ENCODE measurements at regions not wholly inside any gene's neighbourhood (a gene's known extent, or its start where the extent isn't known, plus 50 kb on each side); places are given as distances from the start of the nearest gene placed in this dataset.

DNA sequence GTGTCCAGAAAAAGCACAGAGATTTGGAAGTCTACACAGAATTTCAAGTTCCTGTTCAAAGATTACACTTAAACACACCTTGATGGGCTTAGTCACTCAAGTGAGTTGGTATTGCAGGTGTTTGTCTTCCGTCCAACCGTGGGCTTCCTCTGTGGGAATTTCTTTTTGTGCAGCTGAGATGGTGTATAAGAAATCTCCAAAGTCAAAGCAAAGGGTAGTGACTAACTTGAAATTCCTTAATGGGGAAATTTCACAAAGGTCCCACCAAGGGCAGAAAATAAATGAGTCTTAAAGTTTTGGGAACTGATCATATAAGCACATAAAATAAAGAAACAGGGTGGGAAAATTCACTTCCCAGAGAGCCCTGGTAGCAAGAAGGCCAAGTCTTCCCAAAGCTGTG, 102.0 kb upstream of the TNFAIP3 start:
- Mint-ChIP-seq H3K36me3 (ENCODE audit: unreplicated experiment) (no peaks in the 10 kb centered on the region), H3K27me3 (ENCODE audit: unreplicated experiment) (no peaks in the 10 kb centered on the region), H3K27ac (ENCODE audit: unreplicated experiment) (no peak overlapping the region), H3K4me1 (ENCODE audit: unreplicated experiment) (peaks cover 11% of the 10 kb centered on the region), H3K9me3 (ENCODE audit: unreplicated experiment) (peaks cover 8% of the 10 kb centered on the region), H3K4me3 (ENCODE audit: unreplicated experiment) (no peak overlapping the region)
- no peak for DNase-seq (ENCODE audit: extremely low spot score, unreplicated experiment)
- TF ChIP-seq, protein P1, sequence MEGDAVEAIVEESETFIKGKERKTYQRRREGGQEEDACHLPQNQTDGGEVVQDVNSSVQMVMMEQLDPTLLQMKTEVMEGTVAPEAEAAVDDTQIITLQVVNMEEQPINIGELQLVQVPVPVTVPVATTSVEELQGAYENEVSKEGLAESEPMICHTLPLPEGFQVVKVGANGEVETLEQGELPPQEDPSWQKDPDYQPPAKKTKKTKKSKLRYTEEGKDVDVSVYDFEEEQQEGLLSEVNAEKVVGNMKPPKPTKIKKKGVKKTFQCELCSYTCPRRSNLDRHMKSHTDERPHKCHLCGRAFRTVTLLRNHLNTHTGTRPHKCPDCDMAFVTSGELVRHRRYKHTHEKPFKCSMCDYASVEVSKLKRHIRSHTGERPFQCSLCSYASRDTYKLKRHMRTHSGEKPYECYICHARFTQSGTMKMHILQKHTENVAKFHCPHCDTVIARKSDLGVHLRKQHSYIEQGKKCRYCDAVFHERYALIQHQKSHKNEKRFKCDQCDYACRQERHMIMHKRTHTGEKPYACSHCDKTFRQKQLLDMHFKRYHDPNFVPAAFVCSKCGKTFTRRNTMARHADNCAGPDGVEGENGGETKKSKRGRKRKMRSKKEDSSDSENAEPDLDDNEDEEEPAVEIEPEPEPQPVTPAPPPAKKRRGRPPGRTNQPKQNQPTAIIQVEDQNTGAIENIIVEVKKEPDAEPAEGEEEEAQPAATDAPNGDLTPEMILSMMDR (IDR thresholded peaks at IDR 0.05): no peak

DNA sequence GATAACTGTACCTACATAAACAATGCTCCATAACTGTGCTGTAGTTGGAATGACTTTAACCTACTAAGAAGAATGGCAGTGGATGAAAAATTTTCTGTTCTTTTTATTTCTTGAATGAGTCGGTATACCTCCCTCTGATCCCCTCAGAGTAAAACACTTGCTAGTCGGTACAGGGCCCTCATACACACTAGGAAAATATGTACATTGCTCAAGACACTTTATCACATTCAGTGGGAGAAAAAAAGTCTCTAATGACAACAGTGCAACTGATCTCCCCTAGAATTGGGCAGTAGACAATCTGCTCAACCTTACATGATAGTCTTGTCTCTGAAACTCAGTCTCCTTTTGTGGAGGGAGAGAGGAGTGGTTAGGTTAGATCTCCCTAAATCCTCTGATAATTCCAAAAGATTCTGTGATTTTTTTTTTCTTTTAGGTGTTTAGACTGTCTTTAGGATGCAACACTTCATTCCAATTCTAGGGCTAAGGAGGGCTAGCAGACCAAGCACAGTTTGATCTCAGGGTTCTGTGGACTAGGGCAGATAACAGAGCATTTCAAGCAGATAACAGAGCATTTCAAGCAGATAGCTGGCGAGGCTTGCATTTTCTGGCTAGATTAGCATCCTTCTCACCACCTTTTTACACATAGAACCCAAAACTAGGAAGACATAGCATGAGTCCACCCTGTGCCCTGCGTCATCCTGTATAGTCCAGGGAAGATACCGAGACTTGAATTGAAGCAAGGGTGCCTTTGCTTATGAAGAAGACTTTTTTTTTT, 100.3 kb upstream of the TNFAIP3 start:
- no peak overlapping the region for H3K27ac Mint-ChIP-seq (ENCODE audit: unreplicated experiment)
- H3K4me1 Mint-ChIP-seq (ENCODE audit: unreplicated experiment): peaks cover 9% of the 10 kb centered on the region
- DNase-seq (ENCODE audit: extremely low spot score, unreplicated experiment): no peak
- H3K4me3 Mint-ChIP-seq (ENCODE audit: unreplicated experiment): no peak overlapping the region
- H3K27me3 Mint-ChIP-seq (ENCODE audit: unreplicated experiment): no peaks in the 10 kb centered on the region
- TF ChIP-seq, protein P1 (IDR thresholded peaks at IDR 0.05): no peak
- peaks cover 8% of the 10 kb centered on the region for H3K9me3 Mint-ChIP-seq (ENCODE audit: unreplicated experiment)
- no peaks in the 10 kb centered on the region for H3K36me3 Mint-ChIP-seq (ENCODE audit: unreplicated experiment)

- Mint-ChIP-seq H3K4me3 (ENCODE audit: unreplicated experiment) (no peak overlapping the region), H3K27me3 (ENCODE audit: unreplicated experiment) (no peaks in the 10 kb centered on the region), H3K9me3 (ENCODE audit: unreplicated experiment) (peaks cover 12% of the 10 kb centered on the region), H3K27ac (ENCODE audit: unreplicated experiment) (no peak overlapping the region), H3K4me1 (ENCODE audit: unreplicated experiment) (peaks cover 9% of the 10 kb centered on the region), H3K36me3 (ENCODE audit: unreplicated experiment) (no peaks in the 10 kb centered on the region)
- DNase-seq (ENCODE audit: extremely low spot score, unreplicated experiment): no peak
- TF ChIP-seq, protein P1 (IDR thresholded peaks at IDR 0.05): no peak
Measured at GRCh38 chr6:137767465-137767864, 99.6 kb upstream of the TNFAIP3 start.

DNA sequence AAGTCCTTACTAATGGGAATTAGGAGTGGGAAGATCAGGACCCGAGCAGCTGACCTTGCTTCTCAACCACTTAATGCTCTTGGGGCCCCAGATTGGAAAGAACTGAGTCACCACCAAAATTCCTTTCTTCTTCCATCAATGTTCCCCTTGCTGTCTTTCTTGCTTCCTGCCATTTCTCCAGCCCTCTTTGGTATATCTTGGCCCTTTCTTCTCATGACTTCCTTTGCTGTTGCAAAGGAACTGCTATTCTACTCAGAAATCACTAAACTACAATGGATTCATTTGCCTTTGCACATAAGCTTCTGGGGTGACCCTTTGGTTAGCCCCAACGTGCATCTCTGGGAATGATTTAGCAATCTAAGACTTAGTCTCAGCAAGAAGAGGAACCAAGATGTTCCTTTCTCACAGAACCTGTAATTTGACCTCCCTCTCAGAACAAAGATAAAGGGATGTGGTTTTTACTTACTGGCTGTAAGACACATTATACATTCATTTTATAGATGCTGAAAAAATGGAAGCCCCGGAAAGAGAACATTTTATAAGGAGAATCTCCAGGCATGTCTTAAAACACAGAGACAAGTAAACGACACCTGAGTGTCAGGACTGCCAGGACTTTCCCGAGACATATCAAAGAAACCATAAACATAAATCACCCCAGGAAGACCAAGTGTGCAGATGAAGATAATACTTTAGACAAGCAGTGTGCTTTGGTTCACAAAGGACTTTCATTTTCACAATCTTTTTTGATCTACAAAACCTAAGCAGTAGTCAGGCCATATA, 99.0 kb upstream of the TNFAIP3 start:
- no peak overlapping the region for H3K27ac Mint-ChIP-seq (ENCODE audit: unreplicated experiment)
- H3K36me3 Mint-ChIP-seq (ENCODE audit: unreplicated experiment): no peaks in the 10 kb centered on the region
- H3K27me3 Mint-ChIP-seq (ENCODE audit: unreplicated experiment): no peaks in the 10 kb centered on the region
- H3K9me3 Mint-ChIP-seq (ENCODE audit: unreplicated experiment): peaks cover 12% of the 10 kb centered on the region
- peaks cover 9% of the 10 kb centered on the region for H3K4me1 Mint-ChIP-seq (ENCODE audit: unreplicated experiment)
- H3K4me3 Mint-ChIP-seq (ENCODE audit: unreplicated experiment): no peak overlapping the region
- TF ChIP-seq, protein P1 (IDR thresholded peaks at IDR 0.05): no peak
- DNase-seq (ENCODE audit: extremely low spot score, unreplicated experiment): no peak

DNA sequence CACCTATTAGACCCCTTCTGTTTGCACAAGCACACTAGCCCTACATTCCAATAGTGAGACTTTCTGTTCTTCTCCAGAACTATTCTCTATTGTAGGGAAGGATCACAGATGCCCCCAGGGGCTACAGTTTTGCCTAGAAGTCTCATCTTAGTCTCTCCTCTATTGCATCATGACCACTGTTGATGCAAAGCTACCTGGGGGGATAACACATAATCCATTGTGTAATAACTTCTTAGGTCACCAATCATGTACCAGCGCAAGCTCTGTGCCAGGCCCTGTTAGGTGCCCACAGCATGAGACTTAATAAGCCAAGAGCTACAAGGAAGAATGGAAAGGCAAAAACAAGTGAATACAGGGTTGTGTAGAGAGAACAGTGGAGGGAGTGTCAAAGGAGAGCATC, 98.1 kb upstream of the TNFAIP3 start:
- Mint-ChIP-seq H3K27ac (ENCODE audit: unreplicated experiment) (no peak overlapping the region), H3K4me3 (ENCODE audit: unreplicated experiment) (no peak overlapping the region), H3K4me1 (ENCODE audit: unreplicated experiment) (peaks cover 10% of the 10 kb centered on the region), H3K27me3 (ENCODE audit: unreplicated experiment) (no peaks in the 10 kb centered on the region), H3K9me3 (ENCODE audit: unreplicated experiment) (peaks cover 12% of the 10 kb centered on the region), H3K36me3 (ENCODE audit: unreplicated experiment) (no peaks in the 10 kb centered on the region)
- DNase-seq (ENCODE audit: extremely low spot score, unreplicated experiment): no peak
- TF ChIP-seq, protein P1 (IDR thresholded peaks at IDR 0.05): no peak

Measured in osteocyte (in vitro differentiated cells).